HG02943 (cell line): ENCODE measurements at regions not wholly inside any gene's neighbourhood (a gene's known extent, or its start where the extent isn't known, plus 50 kb on each side); places are given as distances from the start of the nearest gene placed in this dataset.

Experiments used
- ATAC-seq: cut with Tn5 transposase; IDR thresholded peaks from one replicate; pipeline ENCODE4 v1.9.1; 2021; ENCODE audit warnings: mild to moderate bottlenecking, low read depth, moderate library complexity; ENCODE audit not compliant: unreplicated experiment

DNA sequence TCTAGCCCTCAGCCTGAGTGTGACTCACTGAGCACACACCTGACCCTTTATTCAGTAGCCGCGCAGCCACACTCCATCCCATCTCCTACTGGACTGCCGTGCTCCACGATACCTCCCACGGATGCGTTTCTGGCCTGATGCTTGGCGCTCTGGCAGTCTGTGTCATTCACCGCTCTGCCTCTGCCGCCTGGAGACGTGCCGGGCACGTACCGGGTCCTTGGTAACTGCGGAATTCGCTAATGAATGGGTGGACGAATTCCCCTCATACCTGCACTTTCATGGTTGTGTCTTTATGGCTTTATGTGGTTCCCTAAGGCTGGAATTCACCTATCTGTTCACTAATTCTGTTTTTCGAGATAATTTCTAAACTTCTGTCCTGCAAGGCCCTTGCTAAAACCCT lies 405.7 kb downstream of the QKI start:
- ATAC-seq: no peak

DNA sequence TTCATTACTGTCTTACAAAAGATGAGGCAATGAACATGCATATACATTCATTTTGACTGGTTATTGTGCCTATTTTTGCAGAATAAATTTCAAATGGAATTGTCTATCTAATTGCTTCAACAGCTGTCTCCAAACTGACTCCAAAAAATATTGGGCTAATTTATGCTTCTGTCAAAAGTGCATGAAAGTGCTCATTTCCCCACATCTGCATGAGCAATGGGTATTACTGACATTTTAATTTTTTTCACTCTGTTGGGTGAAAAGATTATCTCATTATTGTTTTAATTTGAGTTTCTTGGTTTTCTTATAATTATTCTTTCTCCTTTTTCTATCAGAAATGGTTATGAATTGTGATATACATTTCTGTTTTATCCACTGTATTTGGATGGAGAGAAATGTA lies 404.2 kb downstream of the QKI start:
- no peak for ATAC-seq

DNA sequence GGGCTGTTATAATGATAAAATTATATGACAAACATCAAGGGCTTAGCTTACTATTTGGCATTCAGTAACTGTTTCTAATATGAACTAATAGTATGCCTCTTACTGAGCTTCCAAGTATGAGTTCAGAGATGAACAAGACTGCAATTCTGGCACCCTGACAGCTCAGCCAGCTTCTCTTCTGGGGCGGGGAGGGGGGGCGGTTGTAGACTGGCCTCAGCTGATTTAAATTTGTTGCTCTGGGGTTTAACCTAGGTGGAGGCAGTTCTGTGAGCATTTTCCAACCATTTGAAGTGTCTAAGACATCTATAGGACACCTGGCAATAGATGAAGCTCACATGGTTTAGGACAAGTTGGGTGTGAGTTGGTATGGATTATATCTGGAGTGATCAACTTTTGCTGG lies 401.9 kb downstream of the QKI start:
- ATAC-seq: no peak

DNA sequence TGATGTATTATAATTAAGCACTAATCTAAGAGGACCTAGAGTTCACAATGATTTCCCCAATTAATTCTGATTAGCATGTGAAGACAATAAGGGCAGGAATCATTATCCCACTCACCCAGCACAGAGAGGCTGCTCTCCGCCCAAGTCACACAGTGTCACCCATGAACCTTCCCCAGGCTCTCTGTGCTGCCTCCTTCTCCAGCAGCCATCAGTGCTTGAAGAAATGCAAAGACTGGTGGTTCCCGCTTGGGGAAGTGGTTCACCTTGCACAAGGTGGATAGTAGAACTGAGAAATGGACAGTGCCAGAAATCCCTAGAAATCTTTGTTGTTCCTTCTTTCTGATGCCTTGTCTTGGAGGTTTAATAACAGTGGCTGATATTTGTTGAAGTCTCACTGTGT lies 401.3 kb downstream of the QKI start:
- no peak for ATAC-seq

- ATAC-seq: no peak
These were observed 400.2 kb downstream of the QKI start for GRCh38 chr6:163814494-163815364.

- ATAC-seq: no peak
These were observed 399.5 kb downstream of the QKI start for GRCh38 chr6:163813979-163814493.

GRCh38 chr6:163811317-163811716 lies 396.8 kb downstream of the QKI start:
- ATAC-seq: no peak

DNA sequence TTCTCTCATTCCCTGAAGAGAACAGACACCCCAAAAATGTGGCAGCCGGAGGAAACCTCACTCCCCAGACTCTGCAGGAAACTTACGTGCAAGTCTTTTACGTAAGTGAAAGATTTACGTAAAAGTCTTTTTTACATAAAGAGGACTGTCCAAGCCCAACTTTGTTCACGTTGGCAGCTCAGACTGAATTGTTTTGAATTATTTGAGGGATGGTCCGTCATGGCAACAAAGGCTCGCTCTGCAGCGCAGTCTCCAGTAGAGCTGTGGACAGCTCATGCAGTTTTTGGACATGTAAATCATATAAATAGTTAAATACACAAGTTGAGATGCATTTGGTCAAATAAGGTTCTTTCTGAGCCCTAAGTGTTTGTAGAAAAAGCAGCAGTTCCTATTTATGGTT lies 394.8 kb downstream of the QKI start:
- no peak for ATAC-seq

GRCh38 chr6:163808871-163809270 lies 394.4 kb downstream of the QKI start:
- no peak for ATAC-seq

DNA sequence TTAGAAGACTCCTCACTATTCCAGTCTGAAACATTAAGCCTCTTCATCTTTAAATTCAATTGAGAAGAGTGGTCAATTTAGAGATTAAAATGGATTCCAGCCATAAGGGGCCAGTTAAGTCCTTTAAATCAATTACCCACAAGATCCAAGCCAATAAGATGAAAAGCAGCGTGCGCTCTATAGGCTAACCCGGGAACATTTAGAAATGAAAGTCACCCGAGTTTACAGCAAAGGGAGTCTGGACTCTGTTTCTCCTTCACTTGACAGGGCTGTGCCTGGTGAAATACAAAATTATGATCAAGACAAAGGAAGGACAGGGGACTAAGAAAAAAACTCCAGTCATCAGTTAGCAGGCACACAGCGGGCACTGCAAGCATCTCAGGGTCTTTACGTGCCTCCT lies 393.7 kb downstream of the QKI start:
- no peak for ATAC-seq

DNA sequence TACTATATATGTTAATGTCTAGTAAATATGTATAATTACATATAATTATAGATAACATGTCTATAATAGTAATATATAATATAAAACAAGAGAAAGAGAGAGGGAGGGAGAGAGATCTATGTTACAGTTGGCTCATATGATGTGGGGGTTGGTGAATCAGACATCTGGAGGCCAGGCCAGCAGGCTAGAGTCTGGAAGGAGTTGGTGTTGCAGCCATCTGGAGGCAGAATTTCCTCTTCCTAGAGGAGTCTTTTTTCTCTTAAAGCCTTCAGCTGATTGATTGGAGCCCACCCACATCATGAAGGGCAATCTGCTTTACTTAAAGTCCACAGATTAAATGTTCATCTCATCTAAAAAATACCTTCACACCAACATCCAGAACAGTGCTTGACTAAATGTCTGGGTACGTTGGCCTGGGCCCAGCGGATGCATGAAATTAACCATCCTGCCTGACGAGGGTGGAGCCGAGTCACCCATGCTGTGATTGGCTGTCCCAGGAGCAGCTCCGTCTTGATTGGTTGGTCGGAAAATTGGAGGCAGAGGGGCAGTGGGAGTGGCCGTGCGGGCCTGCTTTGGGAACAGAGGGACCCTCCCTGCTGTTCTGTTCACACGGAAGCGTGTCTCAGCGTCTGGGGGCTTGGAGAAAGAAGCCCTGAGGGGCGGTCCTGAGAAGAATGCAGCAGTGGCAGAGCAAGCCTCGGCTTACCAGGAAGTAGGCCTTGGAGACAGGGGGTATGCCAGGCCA lies 392.4 kb downstream of the QKI start:
- no peak for ATAC-seq

DNA sequence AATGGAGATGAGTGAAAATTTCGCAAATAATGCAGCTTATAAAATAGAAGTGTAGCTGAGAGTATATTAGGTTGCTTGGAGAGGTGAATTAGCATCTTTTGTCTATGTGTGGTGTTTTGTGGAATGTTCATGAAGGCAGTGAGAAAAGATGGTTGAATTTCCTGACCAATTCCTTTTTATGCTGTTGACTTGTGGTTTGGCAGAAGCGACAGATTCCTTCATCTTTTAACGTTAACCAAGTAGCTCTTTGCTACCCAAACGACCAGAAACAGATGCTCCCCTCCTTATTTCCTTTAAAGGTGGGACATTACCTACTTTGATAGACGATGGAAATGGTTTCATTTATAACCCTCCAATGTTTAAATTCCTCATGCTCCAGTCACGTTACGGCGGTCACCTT lies 390.5 kb downstream of the QKI start:
- no peak for ATAC-seq

DNA sequence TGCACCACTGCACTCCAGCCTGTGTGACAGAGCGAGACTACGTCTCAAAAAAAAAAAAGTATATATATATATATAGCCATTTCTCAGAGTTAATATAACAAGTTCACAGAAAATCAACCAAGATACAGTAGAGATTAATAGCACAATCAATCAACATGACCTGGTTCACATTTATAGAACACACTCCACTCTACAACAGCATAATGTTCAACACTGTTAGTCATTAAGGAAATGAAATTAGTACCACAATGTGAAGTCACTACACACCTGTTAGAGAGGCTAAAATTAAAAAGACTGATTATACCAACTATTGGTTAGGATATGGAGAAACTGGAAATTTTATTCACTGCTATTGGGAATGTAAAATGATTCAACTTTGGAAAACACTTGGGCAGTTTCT lies 387.7 kb downstream of the QKI start:
- no peak for ATAC-seq

DNA sequence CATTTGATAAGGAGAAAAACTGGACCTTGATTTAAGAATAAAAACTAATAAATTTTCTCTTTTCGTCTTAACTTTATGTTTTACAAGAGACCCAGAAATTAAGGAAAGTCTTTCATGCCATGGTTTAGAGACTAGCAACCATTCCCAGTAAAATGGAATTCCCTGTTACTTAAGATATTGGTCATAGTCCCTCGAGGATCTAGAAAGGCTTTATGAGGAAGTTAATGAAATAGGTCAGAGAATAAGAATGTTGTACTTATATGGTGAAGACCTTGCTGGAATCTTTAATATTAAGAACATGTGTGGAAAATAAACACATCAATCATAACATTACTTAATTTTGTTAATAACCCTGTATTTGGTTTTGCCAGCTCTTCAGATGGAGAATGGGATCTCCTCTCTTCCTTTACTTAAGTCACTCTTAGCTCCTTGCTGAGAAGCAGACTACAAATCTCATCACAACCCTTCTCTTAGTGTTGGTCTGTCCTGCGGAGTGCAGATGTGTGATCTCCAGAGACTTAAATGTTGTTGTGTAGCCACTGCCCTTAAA lies 382.9 kb downstream of the QKI start:
- no peak for ATAC-seq

- peak; percentile 81 for ATAC-seq
These were observed 378.8 kb downstream of the QKI start for GRCh38 chr6:163793011-163793983.

- no peak for ATAC-seq
These were observed 375.8 kb downstream of the QKI start for GRCh38 chr6:163790266-163790840.

GRCh38 chr6:163789199-163789810 lies 374.8 kb downstream of the QKI start:
- ATAC-seq: no peak

DNA sequence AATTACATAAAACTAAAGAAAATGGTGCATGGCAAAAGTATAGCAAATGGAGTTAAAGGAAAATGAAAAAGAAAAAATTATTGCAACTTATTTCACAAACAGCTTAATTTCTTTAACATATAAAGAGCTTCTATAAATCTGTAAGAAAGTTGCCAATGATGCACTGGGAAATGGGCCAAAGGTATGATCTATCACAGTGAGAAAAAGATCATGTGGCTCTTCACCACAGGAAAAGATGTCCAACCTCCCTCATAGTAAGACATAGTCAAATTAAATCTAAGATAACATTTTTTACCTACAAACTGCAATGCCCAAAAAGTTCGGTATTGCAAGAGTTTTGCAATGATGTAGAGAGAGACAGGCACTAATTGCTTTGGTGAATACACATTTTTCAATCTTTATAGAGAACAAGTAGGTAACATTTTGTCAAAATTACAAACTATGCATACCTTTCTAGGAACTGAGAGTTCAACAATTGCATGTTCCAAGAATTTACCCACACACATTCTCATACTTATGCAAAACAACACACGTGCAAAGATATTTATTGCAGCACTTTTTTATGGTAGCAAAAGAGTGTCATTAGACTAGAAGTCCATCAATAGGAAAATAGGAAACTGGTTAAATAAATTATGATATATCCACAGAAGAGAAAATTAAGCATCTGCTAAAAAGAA lies 372.6 kb downstream of the QKI start:
- ATAC-seq: no peak

GRCh38 chr6:163782436-163783003 lies 368.0 kb downstream of the QKI start:
- ATAC-seq: peak; percentile 83
